Progenitor cell of endocrine pancreas (in vitro differentiated cells): ENCODE measurements at regions not wholly inside any gene's neighbourhood (a gene's known extent, or its start where the extent isn't known, plus 50 kb on each side); places are given as distances from the start of the nearest gene placed in this dataset.

ENCODE experiments used
- DNase-seq: peaks from one replicate; pipeline ENCODE4 v3.0.0; 2021; ENCODE audit warnings: low spot score; ENCODE audit not compliant: unreplicated experiment
- H3K27ac Mint-ChIP-seq: 2 replicates; pipeline ENCODE4 v1.8.0; 2021; ENCODE audit warnings: mild to moderate bottlenecking, moderate library complexity, mixed read lengths
- H3K27me3 Mint-ChIP-seq: 2 replicates; pipeline ENCODE4 v1.8.0; 2021; ENCODE audit warnings: mixed read lengths
- H3K36me3 Mint-ChIP-seq: 2 replicates; pipeline ENCODE4 v1.8.0; 2022; ENCODE audit warnings: mixed read lengths; ENCODE audit not compliant: insufficient read depth
- H3K4me1 Mint-ChIP-seq: 2 replicates; pipeline ENCODE4 v1.8.0; 2021; ENCODE audit warnings: low read depth, mixed read lengths
- H3K4me3 Mint-ChIP-seq: 2 replicates; pipeline ENCODE4 v1.8.0; 2021; ENCODE audit warnings: low read depth, mild to moderate bottlenecking, moderate library complexity, mixed read lengths
- H3K9me3 Mint-ChIP-seq: 2 replicates; pipeline ENCODE4 v1.8.0; 2021; ENCODE audit warnings: low read depth, mixed read lengths
- TF ChIP-seq, protein P1 (sequence below): fragments of 200-600 bp; sonication (generic); IDR thresholded peaks from one replicate; pipeline ENCODE4 v1.5.0; 2021; ENCODE audit warnings: antibody characterized with exemption, mild to moderate bottlenecking; ENCODE audit not compliant: unreplicated experiment

DNA sequence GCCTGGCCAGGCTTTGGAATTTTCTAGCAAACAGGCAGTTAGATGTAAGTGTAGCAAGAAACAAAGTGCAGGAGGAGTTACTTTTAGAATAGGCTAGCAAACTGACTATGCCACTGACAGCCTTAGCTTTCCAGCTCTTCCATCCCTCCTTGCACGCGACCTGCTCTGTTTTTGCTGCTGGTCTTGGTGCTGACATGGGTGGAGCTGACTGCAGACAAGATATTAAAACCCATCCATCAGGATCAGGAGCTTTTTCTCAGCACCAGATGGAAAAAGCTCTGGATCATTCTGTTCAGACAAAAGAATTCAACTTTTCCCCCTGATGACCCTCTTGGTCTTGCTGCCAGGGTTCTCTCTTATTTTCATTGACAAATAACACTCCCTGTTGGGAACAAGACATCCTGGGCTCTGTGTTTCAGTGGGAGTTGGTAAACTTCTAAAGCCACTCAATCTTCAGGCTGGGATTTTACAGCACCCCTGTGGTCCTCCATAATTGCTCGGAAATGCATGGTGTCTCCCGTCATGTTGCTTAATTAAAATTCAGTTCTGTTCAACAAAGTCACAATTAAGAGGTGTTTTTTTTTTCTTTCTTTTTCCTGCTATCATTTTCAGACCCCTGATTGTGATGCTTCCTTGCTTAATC lies 240.0 kb upstream of the LARGE1 start:
- H3K27me3 Mint-ChIP-seq, result peaks cover 46% of the 10 kb centered on the region
- no peak overlapping the region for H3K27ac Mint-ChIP-seq
- TF ChIP-seq, protein P1, sequence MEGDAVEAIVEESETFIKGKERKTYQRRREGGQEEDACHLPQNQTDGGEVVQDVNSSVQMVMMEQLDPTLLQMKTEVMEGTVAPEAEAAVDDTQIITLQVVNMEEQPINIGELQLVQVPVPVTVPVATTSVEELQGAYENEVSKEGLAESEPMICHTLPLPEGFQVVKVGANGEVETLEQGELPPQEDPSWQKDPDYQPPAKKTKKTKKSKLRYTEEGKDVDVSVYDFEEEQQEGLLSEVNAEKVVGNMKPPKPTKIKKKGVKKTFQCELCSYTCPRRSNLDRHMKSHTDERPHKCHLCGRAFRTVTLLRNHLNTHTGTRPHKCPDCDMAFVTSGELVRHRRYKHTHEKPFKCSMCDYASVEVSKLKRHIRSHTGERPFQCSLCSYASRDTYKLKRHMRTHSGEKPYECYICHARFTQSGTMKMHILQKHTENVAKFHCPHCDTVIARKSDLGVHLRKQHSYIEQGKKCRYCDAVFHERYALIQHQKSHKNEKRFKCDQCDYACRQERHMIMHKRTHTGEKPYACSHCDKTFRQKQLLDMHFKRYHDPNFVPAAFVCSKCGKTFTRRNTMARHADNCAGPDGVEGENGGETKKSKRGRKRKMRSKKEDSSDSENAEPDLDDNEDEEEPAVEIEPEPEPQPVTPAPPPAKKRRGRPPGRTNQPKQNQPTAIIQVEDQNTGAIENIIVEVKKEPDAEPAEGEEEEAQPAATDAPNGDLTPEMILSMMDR, result no peak
- H3K4me3 Mint-ChIP-seq, result no peak overlapping the region
- no peaks in the 10 kb centered on the region for H3K4me1 Mint-ChIP-seq
- no peak for DNase-seq
- H3K36me3 Mint-ChIP-seq, result no peaks in the 10 kb centered on the region
- H3K9me3 Mint-ChIP-seq, result no peaks in the 10 kb centered on the region

DNA sequence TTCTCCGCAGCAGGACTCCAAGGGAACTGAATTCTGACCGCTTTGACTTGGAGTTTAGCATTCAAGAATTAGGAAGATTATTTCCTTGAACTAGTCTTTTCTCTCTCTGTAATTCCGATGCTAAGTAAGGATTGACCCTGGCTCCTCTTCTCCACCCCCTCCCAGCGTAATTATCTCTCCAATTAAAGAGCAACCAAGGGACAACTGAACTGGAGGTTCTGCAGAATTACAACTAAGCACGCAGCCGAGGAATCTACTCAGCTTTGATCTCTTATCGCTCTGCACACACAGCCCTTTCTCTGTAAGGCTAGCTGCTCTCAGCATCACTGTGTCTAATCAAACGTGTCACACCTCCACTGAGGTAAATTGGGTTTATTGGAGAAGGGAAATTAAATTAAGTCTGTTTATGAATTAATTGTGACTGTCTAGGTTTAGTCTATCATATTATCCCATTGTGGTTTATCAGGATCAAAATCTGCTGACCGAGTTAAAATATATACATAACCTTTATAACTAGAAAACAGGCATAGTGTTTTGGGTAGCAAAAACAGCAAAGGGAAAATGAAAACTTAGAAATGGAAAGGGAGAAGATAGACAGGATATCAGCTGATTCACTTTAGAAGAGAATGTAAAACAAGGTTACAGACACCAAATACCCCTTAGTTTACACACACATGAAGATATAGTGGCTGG lies 241.3 kb upstream of the LARGE1 start:
- no peak overlapping the region for H3K4me3 Mint-ChIP-seq
- peaks cover 54% of the 10 kb centered on the region for H3K27me3 Mint-ChIP-seq
- TF ChIP-seq, protein P1, result no peak
- H3K36me3 Mint-ChIP-seq, result no peaks in the 10 kb centered on the region
- no peak for DNase-seq
- H3K27ac Mint-ChIP-seq, result no peak overlapping the region
- no peaks in the 10 kb centered on the region for H3K4me1 Mint-ChIP-seq
- no peaks in the 10 kb centered on the region for H3K9me3 Mint-ChIP-seq

DNA sequence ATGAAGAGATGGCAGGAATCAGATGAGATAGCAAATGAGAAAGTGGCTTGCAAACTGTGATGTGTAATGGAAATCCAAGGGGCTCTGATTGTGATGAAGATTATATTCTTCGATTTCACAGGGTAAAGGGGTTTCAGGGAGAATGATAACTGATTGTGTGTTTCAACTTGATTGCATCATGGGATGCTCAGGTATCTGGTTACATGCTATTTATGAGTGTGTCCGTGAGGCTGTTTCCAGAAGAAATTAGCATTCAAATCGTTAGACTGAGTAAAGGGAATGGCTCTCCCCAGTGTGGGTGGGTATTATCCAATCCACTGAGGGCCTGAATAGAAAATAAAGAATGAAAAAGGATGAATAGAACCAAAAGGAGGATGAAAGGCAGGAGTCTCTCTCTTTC lies 278.7 kb upstream of the LARGE1 start:
- TF ChIP-seq, protein P1, result no peak
- Mint-ChIP-seq H3K4me1 (no peaks in the 10 kb centered on the region), H3K27ac (no peak overlapping the region), H3K4me3 (no peak overlapping the region), H3K9me3 (no peaks in the 10 kb centered on the region), H3K36me3 (no peaks in the 10 kb centered on the region), H3K27me3 (peaks cover 10% of the 10 kb centered on the region)
- no peak for DNase-seq

DNA sequence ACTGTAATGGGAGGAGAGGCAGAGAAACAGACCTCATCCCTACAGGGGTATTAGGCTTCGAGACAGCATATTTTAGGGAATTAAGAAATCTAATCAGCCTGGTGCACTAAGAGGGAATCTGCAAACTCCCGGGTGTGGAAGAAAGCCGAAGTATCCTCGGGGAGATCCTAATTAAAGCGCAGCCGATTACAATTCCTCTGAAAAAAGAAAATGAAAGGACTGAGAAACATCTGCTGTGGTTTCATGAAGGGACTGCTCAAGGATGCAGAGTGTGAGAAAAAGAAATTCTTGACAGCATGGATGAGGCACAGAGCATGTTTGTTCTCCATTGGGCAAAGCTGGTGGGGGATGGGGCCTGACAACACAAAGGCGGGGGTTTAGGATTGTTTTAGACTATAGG lies 290.0 kb upstream of the LARGE1 start:
- Mint-ChIP-seq H3K9me3 (peaks cover 9% of the 10 kb centered on the region), H3K4me3 (no peak overlapping the region), H3K36me3 (no peaks in the 10 kb centered on the region), H3K4me1 (peaks cover 6% of the 10 kb centered on the region), H3K27me3 (no peaks in the 10 kb centered on the region), H3K27ac (no peak overlapping the region)
- DNase-seq, result no peak
- TF ChIP-seq, protein P1, result no peak

DNA sequence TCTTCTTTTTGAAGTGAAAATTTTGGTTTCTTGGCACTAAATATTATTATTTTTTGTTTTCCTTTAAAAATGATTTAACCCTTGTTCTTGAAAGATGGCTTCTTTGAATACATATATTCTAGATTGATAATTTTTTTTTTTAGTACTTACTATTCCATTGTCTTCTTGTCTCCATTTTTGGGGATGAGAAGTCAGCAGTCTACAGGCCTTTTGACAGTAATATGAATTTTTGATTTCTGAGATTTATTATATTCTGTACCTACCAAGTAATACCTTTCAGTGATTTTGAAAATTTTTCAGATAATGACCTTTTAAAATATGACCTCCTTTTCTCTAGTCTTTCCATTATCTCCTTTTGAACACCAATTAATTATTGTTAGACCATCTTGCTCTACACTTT lies 294.1 kb upstream of the LARGE1 start:
- H3K9me3 Mint-ChIP-seq, result peaks cover 12% of the 10 kb centered on the region
- peaks cover 8% of the 10 kb centered on the region for H3K27me3 Mint-ChIP-seq
- DNase-seq, result no peak
- H3K27ac Mint-ChIP-seq, result no peak overlapping the region
- H3K4me3 Mint-ChIP-seq, result no peak overlapping the region
- H3K36me3 Mint-ChIP-seq, result no peaks in the 10 kb centered on the region
- peaks cover 6% of the 10 kb centered on the region for H3K4me1 Mint-ChIP-seq
- TF ChIP-seq, protein P1, result no peak
